Endothelial cell of umbilical vein (primary cell): ENCODE measurements at regions not wholly inside any gene's neighbourhood (a gene's known extent, or its start where the extent isn't known, plus 50 kb on each side); places are given as distances from the start of the nearest gene placed in this dataset.

Source experiments
- BruUV-seq: library from RNA; stranded (reverse); fragments of 400-500 nt; replicated peaks from 2 replicates; lab custom pipeline; 2021; lab: Mats Ljungman, UMichigan
- CTCF ChIA-PET: fragments of 300-600, 350-600 bp; sonication (Branson Sonifier 250); formaldehyde crosslinking; loops from one replicate; lab custom pipeline; 2021; ENCODE audit warnings: antibody characterized with exemption, inconsistent platforms; lab: Charles Lee
- POLR2A ChIA-PET: fragments of 300-600, 350-600 bp; sonication (Branson Sonifier 250); formaldehyde crosslinking; loops from one replicate; lab custom pipeline; 2021; ENCODE audit warnings: antibody characterized with exemption, inconsistent platforms; lab: Charles Lee
- DNase-seq: peaks from one replicate; pipeline ENCODE4 v3.0.0-alpha.2; 2011; ENCODE audit warnings: low read depth, low spot score
- FAIRE-seq: peaks from 2 replicates; lab custom pipeline; 2011; peaks lifted over from hg19 to GRCh38; lab: Jason Lieb, UNC
- H2AFZ ChIP-seq: 2 replicates; pipeline ENCODE4 v1.6.0; 2012; ENCODE audit warnings: low read depth, low read length, control low read depth, inconsistent platforms
- H3K27ac ChIP-seq: 2 replicates; pipeline ENCODE4 v1.5.1; 2011; ENCODE audit warnings: low read depth, mild to moderate bottlenecking, control low read depth, low read length, moderate library complexity; ENCODE audit not compliant: insufficient read depth
- H3K27me3 ChIP-seq, 2 experiments: 2 replicates each; pipeline versions ENCODE4 v1.6.0 to v1.6.1; 2011; ENCODE audit warnings: low read length in 2 of 2, mixed read lengths in 1 of 2; ENCODE audit not compliant: control insufficient read depth in 2 of 2, insufficient read depth in 2 of 2
- H3K36me3 ChIP-seq, 2 experiments: 2 replicates in 1 of 2; 3 replicates in 1 of 2; pipeline ENCODE4 v1.5.1; 2011; ENCODE audit warnings: low read length in 2 of 2, mild to moderate bottlenecking in 1 of 2, moderate library complexity in 1 of 2; ENCODE audit not compliant: control insufficient read depth in 2 of 2, insufficient read depth in 2 of 2; ENCODE audit errors: extremely low read depth in 1 of 2
- H3K4me1 ChIP-seq: 3 replicates; pipeline ENCODE4 v1.5.1; 2011; ENCODE audit warnings: mild to moderate bottlenecking, low read length; ENCODE audit not compliant: control insufficient read depth, insufficient read depth; ENCODE audit errors: extremely low read depth
- H3K4me2 ChIP-seq: 2 replicates; pipeline ENCODE4 v1.6.1; 2011; ENCODE audit warnings: low read length, control low read depth, mixed read lengths; ENCODE audit not compliant: insufficient read depth
- H3K4me3 ChIP-seq, 3 experiments: fragments of 200-600 bp in 1 of 3; sonication (generic), shearing (Covaris generic) in 1 of 3; replicated peaks in 1 of 3; 2 replicates each; pipeline ENCODE4 v1.5.1; 2011 to 2016; ENCODE audit warnings: control low read depth in 3 of 3, low read length in 3 of 3, mild to moderate bottlenecking in 2 of 3, inconsistent platforms in 1 of 3, low read depth in 1 of 3, moderate library complexity in 1 of 3; ENCODE audit not compliant: insufficient read depth in 1 of 3
- H3K79me2 ChIP-seq: 2 replicates; pipeline ENCODE4 v1.6.0; 2012; ENCODE audit warnings: low read length, inconsistent platforms; ENCODE audit not compliant: control insufficient read depth, insufficient read depth
- H3K9ac ChIP-seq: replicated peaks from 2 replicates; pipeline ENCODE3; 2011; ENCODE audit warnings: low read length, control low read depth; ENCODE audit not compliant: insufficient read depth; ENCODE audit errors: extremely low read depth
- H3K9me1 ChIP-seq: replicated peaks from 3 replicates; pipeline ENCODE4 v1.6.0; 2011; ENCODE audit warnings: mild to moderate bottlenecking, low read length; ENCODE audit not compliant: control insufficient read depth, insufficient read depth; ENCODE audit errors: extremely low read depth
- H3K9me3 ChIP-seq: replicated peaks from 2 replicates; pipeline ENCODE4 v1.5.1; 2012; ENCODE audit warnings: low read length, inconsistent platforms; ENCODE audit not compliant: control insufficient read depth, insufficient read depth
- H4K20me1 ChIP-seq: replicated peaks from 2 replicates; pipeline ENCODE3; 2011; ENCODE audit warnings: mild to moderate bottlenecking, low read length; ENCODE audit not compliant: control insufficient read depth, insufficient read depth; ENCODE audit errors: extremely low read depth
- EZH2 ChIP-seq: IDR thresholded peaks from 2 replicates; pipeline ENCODE4 v1.6.1; 2012; ENCODE audit warnings: borderline replicate concordance, low read depth, mild to moderate bottlenecking, moderate library complexity, low read length, inconsistent platforms; ENCODE audit not compliant: severe bottlenecking
- FOS ChIP-seq: IDR thresholded peaks from 2 replicates; pipeline ENCODE4 v1.6.1; 2011; ENCODE audit warnings: mild to moderate bottlenecking, low read length, moderate library complexity, borderline replicate concordance; ENCODE audit not compliant: insufficient read depth
- GATA2 ChIP-seq: IDR thresholded peaks from 2 replicates; pipeline ENCODE4 v1.7.0; 2011; ENCODE audit warnings: low read depth, mild to moderate bottlenecking, moderate library complexity, mixed read lengths, low read length; ENCODE audit not compliant: insufficient read length, insufficient read depth
- JUN ChIP-seq: IDR thresholded peaks from 2 replicates; pipeline ENCODE4 v1.6.1; 2011; ENCODE audit warnings: borderline replicate concordance, low read depth; ENCODE audit not compliant: insufficient read length, insufficient read depth
- MYC ChIP-seq: IDR thresholded peaks from one replicate; pipeline ENCODE4 v1.6.1; 2011; ENCODE audit warnings: mild to moderate bottlenecking, low read depth, low read length
- POLR2A ChIP-seq: IDR thresholded peaks from 2 replicates; pipeline ENCODE4 v1.6.1; 2012; ENCODE audit warnings: low read depth, mild to moderate bottlenecking, control low read depth, low read length
- POLR2AphosphoS5 ChIP-seq: IDR thresholded peaks from 2 replicates; pipeline ENCODE4 v1.6.1; 2012; ENCODE audit warnings: low read depth, mild to moderate bottlenecking, control low read depth, low read length, moderate library complexity; ENCODE audit not compliant: insufficient read depth
- dilution Hi-C: fragments of 300-500 bp; cut with MboI; formaldehyde crosslinking; loops from one replicate; pipeline ENCODE4 v1.15.0; 2019; ENCODE audit warnings: low sequenced_read_pairs; ENCODE audit not compliant: extremely low pct_ligation_motif_present
- intact Hi-C: fragments of 100-400 bp; cut with micrococcal nuclease; formaldehyde crosslinking; loops from one replicate; pipeline ENCODE4 v1.10.0; 2022
- TF ChIP-seq, protein P1 (sequence below): IDR thresholded peaks from 2 replicates; pipeline ENCODE4 v1.6.1; 2011; ENCODE audit not compliant: insufficient read depth, insufficient read length
- TF ChIP-seq, protein P2 (sequence below), 2 donors: IDR thresholded peaks; 1 replicate in 1 of 2; 2 replicates in 1 of 2; pipeline ENCODE4 v1.5.1; 2011; ENCODE audit warnings: low read length in 2 of 2, mild to moderate bottlenecking in 2 of 2, moderate library complexity in 2 of 2, control low read depth in 1 of 2, inconsistent platforms in 1 of 2, low read depth in 1 of 2; ENCODE audit not compliant: insufficient read depth in 1 of 2; ENCODE audit errors: extremely low read depth in 1 of 2

DNA sequence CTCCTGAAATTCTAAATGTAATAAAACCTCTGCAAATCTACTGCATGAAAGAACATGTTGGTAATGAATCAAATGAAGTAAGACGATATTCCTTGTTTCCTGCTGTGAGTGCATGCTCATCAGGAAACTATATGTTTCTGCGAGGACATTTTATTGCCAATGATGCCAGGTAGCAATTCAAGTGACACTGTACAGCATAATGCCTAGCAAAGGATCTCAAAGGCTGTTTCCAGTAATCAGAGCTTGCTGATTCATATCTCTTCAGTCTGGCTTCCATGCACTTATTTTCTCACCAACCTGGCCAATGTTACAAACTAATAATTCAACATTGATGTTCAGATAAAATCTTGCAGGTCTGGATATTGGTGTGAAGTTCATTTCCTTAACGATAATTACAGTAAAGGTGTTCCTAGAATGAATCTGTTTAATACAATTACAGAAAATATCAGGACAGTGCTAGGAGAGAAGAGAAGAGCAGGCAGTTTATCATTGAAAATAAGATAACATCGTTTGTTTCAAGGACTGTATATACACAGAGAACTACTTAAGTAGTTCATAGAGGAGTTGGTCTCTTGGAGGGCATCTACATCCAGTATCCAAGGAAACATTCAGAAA, 568.5 kb upstream of the SOX11 start:
- DNase-seq (no peak), FAIRE-seq (no peak)
- Histone ChIP-seq H3K27me3 (no peaks in the 10 kb centered on the region), H3K79me2 (no peaks in the 10 kb centered on the region), H4K20me1 (no peaks in the 10 kb centered on the region), H3K36me3 (no peaks in the 10 kb centered on the region), H3K9me3 (no peaks in the 10 kb centered on the region), H3K4me3 (no peak overlapping the region), H3K4me2 (no peak overlapping the region), H3K9me1 (no peaks in the 10 kb centered on the region), H2AFZ (no peak overlapping the region), H3K9ac (no peak overlapping the region), H3K4me1 (no peaks in the 10 kb centered on the region), H3K27ac (no peak overlapping the region)
- dilution Hi-C loops: no loop called here
- TF ChIP-seq JUN: no peak
- TF ChIP-seq POLR2AphosphoS5: no peak
- TF ChIP-seq POLR2A: no peak
- TF ChIP-seq EZH2: no peak
- TF ChIP-seq, protein P1, sequence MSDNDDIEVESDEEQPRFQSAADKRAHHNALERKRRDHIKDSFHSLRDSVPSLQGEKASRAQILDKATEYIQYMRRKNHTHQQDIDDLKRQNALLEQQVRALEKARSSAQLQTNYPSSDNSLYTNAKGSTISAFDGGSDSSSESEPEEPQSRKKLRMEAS: no peak
- intact Hi-C loops: no loop called here
- no TSS peak for BruUV-seq
- POLR2A ChIA-PET: no interaction called here
- CTCF ChIA-PET: no interaction called here

DNA sequence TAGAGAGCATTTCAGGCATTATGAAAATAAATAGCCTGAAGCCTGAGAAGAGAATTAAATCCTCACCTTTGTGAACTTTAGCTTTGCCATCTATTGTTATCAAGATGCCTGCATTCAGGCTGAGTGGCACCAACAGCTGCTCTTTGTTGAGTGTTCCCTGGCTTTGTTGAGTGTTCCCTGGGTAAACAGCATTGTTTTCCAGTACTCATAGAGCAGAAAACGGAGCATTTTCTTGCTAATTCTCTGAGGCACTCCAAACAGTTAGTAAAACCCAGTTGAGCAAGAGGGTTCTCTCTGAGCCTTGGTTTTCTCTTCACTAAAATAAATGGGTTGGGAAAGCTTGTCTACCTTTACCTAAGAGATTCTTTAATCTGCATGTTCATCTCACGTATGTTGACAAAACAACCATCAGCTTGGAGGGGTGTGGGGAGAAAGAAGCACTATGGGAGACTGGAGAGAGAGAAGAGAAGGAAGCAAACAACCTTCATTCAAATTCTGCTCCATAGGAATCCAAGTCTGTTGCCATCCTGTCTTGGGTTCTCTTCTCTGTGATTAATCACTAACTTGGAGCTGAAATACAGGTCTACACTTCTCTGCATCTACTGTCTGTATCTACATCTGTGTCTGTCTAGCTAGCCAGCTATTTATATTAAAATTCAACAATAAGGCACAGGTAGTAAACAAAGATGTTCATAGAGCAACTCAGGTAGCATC, 567.0 kb upstream of the SOX11 start:
- H3K4me1 ChIP-seq: no peaks in the 10 kb centered on the region
- no peaks in the 10 kb centered on the region for H3K9me1 ChIP-seq
- no peak overlapping the region for H3K9ac ChIP-seq
- H3K27me3 ChIP-seq: no peaks in the 10 kb centered on the region
- no peak overlapping the region for H3K27ac ChIP-seq
- H2AFZ ChIP-seq: no peak overlapping the region
- no peak overlapping the region for H3K4me2 ChIP-seq
- no peaks in the 10 kb centered on the region for H3K79me2 ChIP-seq
- H4K20me1 ChIP-seq: no peaks in the 10 kb centered on the region
- intact Hi-C loops: no loop called here
- CTCF ChIA-PET: no interaction called here
- DNase-seq (no peak), FAIRE-seq (no peak)
- H3K9me3 ChIP-seq: no peaks in the 10 kb centered on the region
- no peaks in the 10 kb centered on the region for H3K36me3 ChIP-seq
- TF ChIP-seq GATA2 (no peak), JUN (no peak), POLR2AphosphoS5 (no peak), MYC (no peak), FOS (no peak), EZH2 (no peak), POLR2A (no peak)
- TF ChIP-seq, protein P1: no peak
- TF ChIP-seq, protein P2, sequence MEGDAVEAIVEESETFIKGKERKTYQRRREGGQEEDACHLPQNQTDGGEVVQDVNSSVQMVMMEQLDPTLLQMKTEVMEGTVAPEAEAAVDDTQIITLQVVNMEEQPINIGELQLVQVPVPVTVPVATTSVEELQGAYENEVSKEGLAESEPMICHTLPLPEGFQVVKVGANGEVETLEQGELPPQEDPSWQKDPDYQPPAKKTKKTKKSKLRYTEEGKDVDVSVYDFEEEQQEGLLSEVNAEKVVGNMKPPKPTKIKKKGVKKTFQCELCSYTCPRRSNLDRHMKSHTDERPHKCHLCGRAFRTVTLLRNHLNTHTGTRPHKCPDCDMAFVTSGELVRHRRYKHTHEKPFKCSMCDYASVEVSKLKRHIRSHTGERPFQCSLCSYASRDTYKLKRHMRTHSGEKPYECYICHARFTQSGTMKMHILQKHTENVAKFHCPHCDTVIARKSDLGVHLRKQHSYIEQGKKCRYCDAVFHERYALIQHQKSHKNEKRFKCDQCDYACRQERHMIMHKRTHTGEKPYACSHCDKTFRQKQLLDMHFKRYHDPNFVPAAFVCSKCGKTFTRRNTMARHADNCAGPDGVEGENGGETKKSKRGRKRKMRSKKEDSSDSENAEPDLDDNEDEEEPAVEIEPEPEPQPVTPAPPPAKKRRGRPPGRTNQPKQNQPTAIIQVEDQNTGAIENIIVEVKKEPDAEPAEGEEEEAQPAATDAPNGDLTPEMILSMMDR (IDR thresholded peaks at IDR 0.05; ENCODE audit: extremely low read depth in 1 of 2, insufficient read depth in 1 of 2, low read depth in 1 of 2, low read length in 2 of 2): no peak
- dilution Hi-C loops: no loop called here
- POLR2A ChIA-PET: no interaction called here
- H3K4me3 ChIP-seq: no peak overlapping the region
- BruUV-seq: no TSS peak
